ENCODE measurements at regions not wholly inside any gene's neighbourhood (a gene's known extent, or its start where the extent isn't known, plus 50 kb on each side); places are given as distances from the start of the nearest gene placed in this dataset.

GRCh38 chr2:20526708-20527107 is 79.8 kb downstream of the RHOB start:
- TF ChIP-seq, protein P1, sequence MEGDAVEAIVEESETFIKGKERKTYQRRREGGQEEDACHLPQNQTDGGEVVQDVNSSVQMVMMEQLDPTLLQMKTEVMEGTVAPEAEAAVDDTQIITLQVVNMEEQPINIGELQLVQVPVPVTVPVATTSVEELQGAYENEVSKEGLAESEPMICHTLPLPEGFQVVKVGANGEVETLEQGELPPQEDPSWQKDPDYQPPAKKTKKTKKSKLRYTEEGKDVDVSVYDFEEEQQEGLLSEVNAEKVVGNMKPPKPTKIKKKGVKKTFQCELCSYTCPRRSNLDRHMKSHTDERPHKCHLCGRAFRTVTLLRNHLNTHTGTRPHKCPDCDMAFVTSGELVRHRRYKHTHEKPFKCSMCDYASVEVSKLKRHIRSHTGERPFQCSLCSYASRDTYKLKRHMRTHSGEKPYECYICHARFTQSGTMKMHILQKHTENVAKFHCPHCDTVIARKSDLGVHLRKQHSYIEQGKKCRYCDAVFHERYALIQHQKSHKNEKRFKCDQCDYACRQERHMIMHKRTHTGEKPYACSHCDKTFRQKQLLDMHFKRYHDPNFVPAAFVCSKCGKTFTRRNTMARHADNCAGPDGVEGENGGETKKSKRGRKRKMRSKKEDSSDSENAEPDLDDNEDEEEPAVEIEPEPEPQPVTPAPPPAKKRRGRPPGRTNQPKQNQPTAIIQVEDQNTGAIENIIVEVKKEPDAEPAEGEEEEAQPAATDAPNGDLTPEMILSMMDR (IDR thresholded peaks at IDR 0.05; ENCODE audit: low read depth, low read length): no peak
- TF ChIP-seq POLR2A (IDR thresholded peaks at IDR 0.05; ENCODE audit: extremely low read depth, insufficient read length): no peak
